Activated naive CD8-positive, alpha-beta T cell treated with anti-CD3 and anti-CD28 coated beads for 36 hours (primary cell): ENCODE measurements at regions not wholly inside any gene's neighbourhood (a gene's known extent, or its start where the extent isn't known, plus 50 kb on each side); places are given as distances from the start of the nearest gene placed in this dataset.
"Not testable (repeated sequence)": the region's sequence is repeated elsewhere in the genome, so short reads cannot be mapped to it uniquely, and the experiment has no call there.

ENCODE experiments used
- DNase-seq: peaks from one replicate; pipeline ENCODE4 v3.0.0; 2021
- H3K27ac Mint-ChIP-seq: one replicate; pipeline ENCODE4 v1.8.0; 2022; ENCODE audit warnings: mild to moderate bottlenecking, moderate library complexity, mixed read lengths
- H3K27me3 Mint-ChIP-seq: one replicate; pipeline ENCODE4 v1.8.0; 2022; ENCODE audit warnings: mild to moderate bottlenecking, mixed read lengths
- H3K36me3 Mint-ChIP-seq: one replicate; pipeline ENCODE4 v1.8.0; 2021; ENCODE audit warnings: mild to moderate bottlenecking, mixed read lengths
- H3K4me1 Mint-ChIP-seq: one replicate; pipeline ENCODE4 v1.8.0; 2021; ENCODE audit warnings: mixed read lengths
- H3K4me3 Mint-ChIP-seq: one replicate; pipeline ENCODE4 v1.8.0; 2022; ENCODE audit warnings: mild to moderate bottlenecking, moderate library complexity, mixed read lengths
- H3K9me3 Mint-ChIP-seq: one replicate; pipeline ENCODE4 v1.8.0; 2022; ENCODE audit warnings: mixed read lengths

- Mint-ChIP-seq H3K27me3 (no peaks in the 10 kb centered on the region), H3K36me3 (no peaks in the 10 kb centered on the region), H3K4me1 (no peaks in the 10 kb centered on the region), H3K9me3 (peaks cover under 1% of the 10 kb centered on the region), H3K27ac (no peak overlapping the region), H3K4me3 (no peak overlapping the region)
- no peak for DNase-seq
These were observed 406.9 kb downstream of the DCDC2C start for GRCh38 chr2:4110273-4110672.

- DNase-seq, H3K27ac Mint-ChIP-seq, H3K4me3 Mint-ChIP-seq, H3K36me3 Mint-ChIP-seq, H3K27me3 Mint-ChIP-seq, H3K4me1 Mint-ChIP-seq: not testable (repeated sequence)
- H3K9me3 Mint-ChIP-seq: peaks cover 11% of the 10 kb centered on the region
These were observed 412.1 kb downstream of the DCDC2C start for GRCh38 chr2:4115435-4115834.

DNA sequence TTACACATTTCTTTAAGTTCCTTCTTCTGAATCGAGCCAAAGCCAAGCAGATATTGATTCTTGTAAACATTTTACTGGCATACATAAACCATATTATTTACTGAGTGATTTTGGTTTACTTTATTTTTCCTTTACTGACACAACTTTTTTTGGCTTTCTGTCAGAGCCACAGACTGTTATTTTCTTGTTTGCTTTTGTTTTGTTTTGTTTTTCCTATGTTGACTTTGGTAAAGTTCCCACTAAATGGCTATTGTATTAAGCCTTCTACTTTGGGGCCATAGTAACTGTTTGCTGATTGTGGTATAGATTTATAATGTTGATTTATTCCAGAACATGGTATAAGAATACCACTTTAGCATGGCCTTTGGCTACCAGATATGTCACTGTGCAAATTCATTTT, 419.4 kb downstream of the DCDC2C start:
- Mint-ChIP-seq H3K27me3 (no peaks in the 10 kb centered on the region), H3K4me1 (no peaks in the 10 kb centered on the region), H3K9me3 (peaks cover 1% of the 10 kb centered on the region), H3K4me3 (no peak overlapping the region), H3K36me3 (no peaks in the 10 kb centered on the region), H3K27ac (no peak overlapping the region)
- no peak for DNase-seq

GRCh38 chr2:4130651-4131050, 427.3 kb downstream of the DCDC2C start:
- no peaks in the 10 kb centered on the region for H3K4me1 Mint-ChIP-seq
- DNase-seq: no peak
- no peaks in the 10 kb centered on the region for H3K36me3 Mint-ChIP-seq
- no peak overlapping the region for H3K4me3 Mint-ChIP-seq
- peaks cover 14% of the 10 kb centered on the region for H3K9me3 Mint-ChIP-seq
- no peak overlapping the region for H3K27ac Mint-ChIP-seq
- H3K27me3 Mint-ChIP-seq: no peaks in the 10 kb centered on the region

GRCh38 chr2:4134551-4135550, 431.5 kb downstream of the DCDC2C start:
- Mint-ChIP-seq H3K9me3 (peaks cover 14% of the 10 kb centered on the region), H3K4me1 (no peaks in the 10 kb centered on the region), H3K4me3 (no peak overlapping the region), H3K27ac (no peak overlapping the region), H3K36me3 (no peaks in the 10 kb centered on the region), H3K27me3 (no peaks in the 10 kb centered on the region)
- no peak for DNase-seq

DNA sequence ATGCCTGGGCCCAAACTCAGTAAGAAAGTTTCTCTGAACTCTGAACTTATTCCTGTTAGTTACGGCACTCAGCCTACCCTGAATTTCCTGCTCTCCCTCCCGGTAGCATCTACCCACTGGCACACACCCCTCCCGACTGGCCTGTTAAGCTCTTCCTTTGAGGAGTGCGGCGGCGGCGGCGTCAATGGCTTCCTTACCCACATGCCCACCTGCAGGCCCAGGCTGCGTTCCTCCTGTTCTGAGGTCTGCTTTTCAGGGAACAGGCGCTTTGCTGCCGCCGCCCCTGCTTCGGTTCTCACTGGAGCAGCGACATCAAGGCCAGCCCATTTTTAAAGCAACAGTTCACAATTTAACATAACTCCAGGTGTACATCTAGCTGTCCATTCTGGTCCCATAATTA, 432.4 kb downstream of the DCDC2C start:
- Mint-ChIP-seq H3K9me3 (peaks cover 11% of the 10 kb centered on the region), H3K27me3 (no peaks in the 10 kb centered on the region), H3K36me3 (no peaks in the 10 kb centered on the region), H3K27ac (no peak overlapping the region), H3K4me3 (no peak overlapping the region), H3K4me1 (no peaks in the 10 kb centered on the region)
- no peak for DNase-seq

GRCh38 chr2:4139316-4139715, 435.9 kb downstream of the DCDC2C start:
- Mint-ChIP-seq H3K9me3 (peaks cover 5% of the 10 kb centered on the region), H3K27me3 (no peaks in the 10 kb centered on the region), H3K36me3 (no peaks in the 10 kb centered on the region), H3K27ac (no peak overlapping the region), H3K4me1 (no peaks in the 10 kb centered on the region), H3K4me3 (no peak overlapping the region)
- DNase-seq: no peak

DNA sequence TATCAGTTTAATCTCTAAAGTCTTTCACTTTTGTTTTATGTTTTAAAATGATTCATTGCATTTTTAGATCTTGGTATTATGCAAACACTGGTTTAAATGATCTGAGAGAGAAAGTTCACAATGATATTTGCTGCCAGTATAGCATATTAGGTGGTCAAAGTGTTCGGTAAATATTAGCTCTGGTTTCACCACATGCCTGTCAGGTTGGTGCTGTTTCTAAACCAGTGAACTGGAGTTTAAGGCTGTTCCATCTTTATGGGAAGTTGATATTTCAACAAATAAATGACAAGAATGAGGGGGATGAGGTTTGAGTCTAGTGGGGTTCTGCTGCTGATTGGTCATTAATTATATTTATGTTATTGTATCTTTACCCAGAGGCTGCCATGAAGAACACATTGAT, 436.4 kb downstream of the DCDC2C start:
- Mint-ChIP-seq H3K27me3 (no peaks in the 10 kb centered on the region), H3K36me3 (no peaks in the 10 kb centered on the region), H3K27ac (no peak overlapping the region), H3K4me3 (no peak overlapping the region), H3K9me3 (peaks cover 5% of the 10 kb centered on the region), H3K4me1 (no peaks in the 10 kb centered on the region)
- no peak for DNase-seq

- no peak overlapping the region for H3K4me3 Mint-ChIP-seq
- H3K27me3 Mint-ChIP-seq: no peaks in the 10 kb centered on the region
These were observed 437.1 kb downstream of the DCDC2C start for GRCh38 chr2:4140281-4140970.

GRCh38 chr2:4144731-4145130, 441.4 kb downstream of the DCDC2C start:
- Mint-ChIP-seq H3K27me3 (no peaks in the 10 kb centered on the region), H3K9me3 (peaks cover 7% of the 10 kb centered on the region), H3K27ac (no peak overlapping the region), H3K4me3 (no peak overlapping the region), H3K36me3 (no peaks in the 10 kb centered on the region), H3K4me1 (no peaks in the 10 kb centered on the region)
- no peak for DNase-seq

More at GRCh38 chr2:4140281-4140970, 437.1 kb downstream of the DCDC2C start:
- Mint-ChIP-seq H3K36me3 (no peaks in the 10 kb centered on the region), H3K27ac (no peak overlapping the region), H3K4me1 (no peaks in the 10 kb centered on the region), H3K9me3 (peaks cover 2% of the 10 kb centered on the region)
- no peak for DNase-seq

DNA sequence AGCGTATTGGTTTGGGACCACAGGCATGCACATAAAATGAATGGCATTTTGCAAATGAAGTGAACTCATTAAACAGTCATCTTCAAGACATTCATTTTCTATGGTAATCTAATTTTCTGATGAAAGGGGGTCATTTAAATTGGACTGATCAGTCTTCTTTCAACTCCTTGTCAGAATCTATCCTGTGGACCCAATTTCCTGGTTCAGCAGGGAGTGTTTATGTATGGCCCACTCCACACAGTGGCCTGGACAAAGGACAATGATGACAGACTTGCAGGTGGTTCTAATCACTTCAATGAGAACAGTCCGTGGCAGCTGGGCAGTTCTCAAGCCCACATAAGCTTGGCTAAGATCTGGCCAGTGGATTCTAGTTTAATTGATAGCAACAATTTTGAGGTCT, 448.1 kb downstream of the DCDC2C start:
- H3K27me3 Mint-ChIP-seq: no peaks in the 10 kb centered on the region
- H3K4me3 Mint-ChIP-seq: no peak overlapping the region
- no peak overlapping the region for H3K27ac Mint-ChIP-seq

DNA sequence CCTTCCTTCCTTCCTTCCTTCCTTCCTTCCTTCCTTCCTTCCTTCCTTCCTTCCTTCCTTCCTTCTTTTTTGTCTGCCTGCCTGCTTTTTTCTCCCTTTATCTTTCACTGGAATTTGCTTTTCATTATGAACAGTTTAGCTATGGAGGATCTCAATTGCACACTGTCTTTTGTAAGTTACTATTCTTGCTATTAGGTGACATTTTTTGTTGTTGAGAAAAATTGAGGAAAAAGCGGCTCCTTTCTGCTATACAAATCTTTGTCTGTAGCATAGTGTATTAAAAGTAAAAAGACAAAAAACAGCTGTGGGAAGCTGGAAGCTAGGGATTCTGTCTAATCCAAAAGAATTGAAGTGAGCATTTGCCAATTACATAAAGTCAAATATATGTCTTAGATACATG, 448.7 kb downstream of the DCDC2C start:
- H3K9me3 Mint-ChIP-seq: peaks cover 6% of the 10 kb centered on the region
- H3K4me3 Mint-ChIP-seq: no peak overlapping the region
- no peaks in the 10 kb centered on the region for H3K27me3 Mint-ChIP-seq
- no peaks in the 10 kb centered on the region for H3K4me1 Mint-ChIP-seq
- no peaks in the 10 kb centered on the region for H3K36me3 Mint-ChIP-seq
- no peak for DNase-seq
- H3K27ac Mint-ChIP-seq: no peak overlapping the region

More for the DNA sequence above, 448.1 kb downstream of the DCDC2C start:
- Mint-ChIP-seq H3K36me3 (no peaks in the 10 kb centered on the region), H3K9me3 (peaks cover 6% of the 10 kb centered on the region), H3K4me1 (no peaks in the 10 kb centered on the region)
- DNase-seq: no peak

DNA sequence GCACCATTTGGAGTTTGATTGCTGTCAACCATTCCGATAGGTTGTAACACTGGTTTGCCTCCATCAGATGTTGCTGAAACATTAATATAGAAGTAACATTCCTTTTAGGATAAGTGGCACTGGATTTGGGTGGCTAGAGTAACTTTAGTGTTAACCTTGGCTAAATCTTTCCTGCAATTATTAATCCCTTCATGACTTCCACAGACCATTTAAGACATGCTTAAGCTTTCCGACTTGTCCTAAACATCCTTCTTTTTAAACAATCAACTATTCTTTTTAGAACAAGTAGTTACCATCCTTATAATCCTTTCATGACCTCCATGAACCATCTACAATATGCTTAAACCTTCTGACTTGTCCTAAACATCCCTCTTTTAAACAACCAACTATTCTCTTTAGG, 465.5 kb downstream of the DCDC2C start:
- no peak overlapping the region for H3K27ac Mint-ChIP-seq
- DNase-seq: no peak
- H3K27me3 Mint-ChIP-seq: no peaks in the 10 kb centered on the region
- H3K36me3 Mint-ChIP-seq: no peaks in the 10 kb centered on the region
- no peak overlapping the region for H3K4me3 Mint-ChIP-seq
- H3K4me1 Mint-ChIP-seq: no peaks in the 10 kb centered on the region
- H3K9me3 Mint-ChIP-seq: peaks cover 32% of the 10 kb centered on the region

- Mint-ChIP-seq H3K36me3 (no peaks in the 10 kb centered on the region), H3K4me1 (no peaks in the 10 kb centered on the region), H3K4me3 (no peak overlapping the region), H3K9me3 (peaks cover 33% of the 10 kb centered on the region), H3K27me3 (no peaks in the 10 kb centered on the region), H3K27ac (no peak overlapping the region)
- no peak for DNase-seq
These were observed 471.4 kb downstream of the DCDC2C start for GRCh38 chr2:4174796-4175195.

GRCh38 chr2:4175343-4175742, 472.0 kb downstream of the DCDC2C start:
- no peak for DNase-seq
- no peaks in the 10 kb centered on the region for H3K27me3 Mint-ChIP-seq
- H3K4me3 Mint-ChIP-seq: no peak overlapping the region
- H3K9me3 Mint-ChIP-seq: peaks cover 32% of the 10 kb centered on the region
- no peaks in the 10 kb centered on the region for H3K4me1 Mint-ChIP-seq
- no peak overlapping the region for H3K27ac Mint-ChIP-seq
- no peaks in the 10 kb centered on the region for H3K36me3 Mint-ChIP-seq
